ENCODE measurements at regions not wholly inside any gene's neighbourhood (a gene's known extent, or its start where the extent isn't known, plus 50 kb on each side); places are given as distances from the start of the nearest gene placed in this dataset.

GRCh38 chr12:25387732-25388050 is 137.0 kb upstream of the KRAS start:
- no peaks in the 10 kb centered on the region for H3K27me3 Mint-ChIP-seq (ENCODE audit: low read depth)
- H3K4me1 Mint-ChIP-seq = peaks cover 20% of the 10 kb centered on the region

GRCh38 chr12:25386831-25387731 is 136.4 kb upstream of the KRAS start:
- no peaks in the 10 kb centered on the region for H3K27me3 Mint-ChIP-seq (ENCODE audit: low read depth)
- peak; percentile 48 to 81 for DNase-seq (ENCODE audit: low spot score in 2 of 2, unreplicated experiment in 2 of 2)
- no peaks in the 10 kb centered on the region for H3K9me3 Mint-ChIP-seq
- no peaks in the 10 kb centered on the region for H3K36me3 Mint-ChIP-seq
- peaks cover 24% of the 10 kb centered on the region for H3K4me1 Mint-ChIP-seq
- peak; percentile 78 for TF ChIP-seq CTCF (IDR thresholded peaks at IDR 0.05; ENCODE audit: unreplicated experiment)
- H3K4me3 Mint-ChIP-seq = peak overlapping the region; percentile 87
- H3K27ac Mint-ChIP-seq = peak overlapping the region; percentile 99

More at GRCh38 chr12:25387732-25388050, 137.0 kb upstream of the KRAS start:
- no peak overlapping the region for H3K27ac Mint-ChIP-seq
- no peak for TF ChIP-seq CTCF (IDR thresholded peaks at IDR 0.05; ENCODE audit: unreplicated experiment)
- H3K36me3 Mint-ChIP-seq = no peaks in the 10 kb centered on the region
- H3K9me3 Mint-ChIP-seq = no peaks in the 10 kb centered on the region
- DNase-seq (ENCODE audit: low spot score in 2 of 2, unreplicated experiment in 2 of 2) = no peak
- no peak overlapping the region for H3K4me3 Mint-ChIP-seq

GRCh38 chr12:25384893-25385248 is 134.1 kb upstream of the KRAS start:
- peak overlapping the region; percentile 99 for H3K27ac Mint-ChIP-seq
- H3K4me3 Mint-ChIP-seq = peak overlapping the region; percentile 87
- DNase-seq (ENCODE audit: low spot score in 2 of 2, unreplicated experiment in 2 of 2) = no peak
- no peaks in the 10 kb centered on the region for H3K36me3 Mint-ChIP-seq
- no peaks in the 10 kb centered on the region for H3K27me3 Mint-ChIP-seq (ENCODE audit: low read depth)
- H3K4me1 Mint-ChIP-seq = peaks cover 24% of the 10 kb centered on the region
- no peaks in the 10 kb centered on the region for H3K9me3 Mint-ChIP-seq
- TF ChIP-seq CTCF (IDR thresholded peaks at IDR 0.05; ENCODE audit: unreplicated experiment) = no peak

GRCh38 chr12:25384038-25384892 is 133.5 kb upstream of the KRAS start:
- no peak for DNase-seq (ENCODE audit: low spot score in 2 of 2, unreplicated experiment in 2 of 2)
- H3K4me3 Mint-ChIP-seq = peak overlapping the region; percentile 87
- no peaks in the 10 kb centered on the region for H3K9me3 Mint-ChIP-seq
- peaks cover 24% of the 10 kb centered on the region for H3K4me1 Mint-ChIP-seq
- TF ChIP-seq CTCF (IDR thresholded peaks at IDR 0.05; ENCODE audit: unreplicated experiment) = no peak
- H3K27me3 Mint-ChIP-seq (ENCODE audit: low read depth) = no peaks in the 10 kb centered on the region
- no peaks in the 10 kb centered on the region for H3K36me3 Mint-ChIP-seq
- H3K27ac Mint-ChIP-seq = peak overlapping the region; percentile 99

- no peak overlapping the region for H3K4me3 Mint-ChIP-seq
- no peaks in the 10 kb centered on the region for H3K27me3 Mint-ChIP-seq (ENCODE audit: low read depth)
- no peak for DNase-seq (ENCODE audit: low spot score in 2 of 2, unreplicated experiment in 2 of 2)
- no peaks in the 10 kb centered on the region for H3K36me3 Mint-ChIP-seq
- H3K4me1 Mint-ChIP-seq = peaks cover 24% of the 10 kb centered on the region
- no peaks in the 10 kb centered on the region for H3K9me3 Mint-ChIP-seq
- no peak for TF ChIP-seq CTCF (IDR thresholded peaks at IDR 0.05; ENCODE audit: unreplicated experiment)
- no peak overlapping the region for H3K27ac Mint-ChIP-seq
These were observed 131.8 kb upstream of the KRAS start for GRCh38 chr12:25382311-25383106.
